ENCODE measurements at regions not wholly inside any gene's neighbourhood (a gene's known extent, or its start where the extent isn't known, plus 50 kb on each side); places are given as distances from the start of the nearest gene placed in this dataset.

- peak; percentile 83 for DNase-seq (ENCODE audit: low read depth)
- no peak overlapping the region for H3K4me3 ChIP-seq (ENCODE audit: low read depth, low read length)
- TF ChIP-seq CTCF (IDR thresholded peaks at IDR 0.05; ENCODE audit: low read depth, low read length) (no peak), MYC (IDR thresholded peaks at IDR 0.05; ENCODE audit: low read depth, low read length) (no peak), MAX (IDR thresholded peaks at IDR 0.05; ENCODE audit: low read depth, low read length) (no peak), POLR2A (IDR thresholded peaks at IDR 0.05; ENCODE audit: extremely low read depth, insufficient read length) (no peak)
Measured at GRCh38 chr14:71478542-71478941, 453.7 kb upstream of the RGS6 start.

GRCh38 chr14:71481021-71481654 is 451.1 kb upstream of the RGS6 start:
- H3K4me3 ChIP-seq (ENCODE audit: low read depth, low read length), result no peak overlapping the region
- TF ChIP-seq CTCF (IDR thresholded peaks at IDR 0.05; ENCODE audit: low read depth, low read length) (no peak), MAX (IDR thresholded peaks at IDR 0.05; ENCODE audit: low read depth, low read length) (no peak), MYC (IDR thresholded peaks at IDR 0.05; ENCODE audit: low read depth, low read length) (no peak), POLR2A (IDR thresholded peaks at IDR 0.05; ENCODE audit: extremely low read depth, insufficient read length) (no peak)
- peak; percentile 5 for DNase-seq (ENCODE audit: low read depth)

GRCh38 chr14:71482671-71483070 is 449.6 kb upstream of the RGS6 start:
- no peak for TF ChIP-seq MYC (IDR thresholded peaks at IDR 0.05; ENCODE audit: low read depth, low read length)
- no peak for TF ChIP-seq CTCF (IDR thresholded peaks at IDR 0.05; ENCODE audit: low read depth, low read length)
- no peak for DNase-seq (ENCODE audit: low read depth)
- H3K4me3 ChIP-seq (ENCODE audit: low read depth, low read length), result no peak overlapping the region

- TF ChIP-seq POLR2A (IDR thresholded peaks at IDR 0.05; ENCODE audit: extremely low read depth, insufficient read length) (no peak), MAX (IDR thresholded peaks at IDR 0.05; ENCODE audit: low read depth, low read length) (no peak), MYC (IDR thresholded peaks at IDR 0.05; ENCODE audit: low read depth, low read length) (no peak), CTCF (IDR thresholded peaks at IDR 0.05; ENCODE audit: low read depth, low read length) (no peak)
- no peak overlapping the region for H3K4me3 ChIP-seq (ENCODE audit: low read depth, low read length)
- no peak for DNase-seq (ENCODE audit: low read depth)
Measured at GRCh38 chr14:71483154-71483553, 449.1 kb upstream of the RGS6 start.

- no peak overlapping the region for H3K4me3 ChIP-seq (ENCODE audit: low read depth, low read length)
- TF ChIP-seq POLR2A (IDR thresholded peaks at IDR 0.05; ENCODE audit: extremely low read depth, insufficient read length) (no peak), CTCF (IDR thresholded peaks at IDR 0.05; ENCODE audit: low read depth, low read length) (no peak), MYC (IDR thresholded peaks at IDR 0.05; ENCODE audit: low read depth, low read length) (no peak), MAX (IDR thresholded peaks at IDR 0.05; ENCODE audit: low read depth, low read length) (no peak)
- no peak for DNase-seq (ENCODE audit: low read depth)
Measured at GRCh38 chr14:71485833-71486232, 446.4 kb upstream of the RGS6 start.

GRCh38 chr14:71486279-71486678 is 445.9 kb upstream of the RGS6 start:
- TF ChIP-seq MAX (IDR thresholded peaks at IDR 0.05; ENCODE audit: low read depth, low read length), result no peak
- TF ChIP-seq POLR2A (IDR thresholded peaks at IDR 0.05; ENCODE audit: extremely low read depth, insufficient read length), result no peak
- no peak for TF ChIP-seq CTCF (IDR thresholded peaks at IDR 0.05; ENCODE audit: low read depth, low read length)
- TF ChIP-seq MYC (IDR thresholded peaks at IDR 0.05; ENCODE audit: low read depth, low read length), result no peak
- no peak overlapping the region for H3K4me3 ChIP-seq (ENCODE audit: low read depth, low read length)
- no peak for DNase-seq (ENCODE audit: low read depth)

Measured in NB4 (cell line).